ENCODE measurements at regions not wholly inside any gene's neighbourhood (a gene's known extent, or its start where the extent isn't known, plus 50 kb on each side); places are given as distances from the start of the nearest gene placed in this dataset.

DNA sequence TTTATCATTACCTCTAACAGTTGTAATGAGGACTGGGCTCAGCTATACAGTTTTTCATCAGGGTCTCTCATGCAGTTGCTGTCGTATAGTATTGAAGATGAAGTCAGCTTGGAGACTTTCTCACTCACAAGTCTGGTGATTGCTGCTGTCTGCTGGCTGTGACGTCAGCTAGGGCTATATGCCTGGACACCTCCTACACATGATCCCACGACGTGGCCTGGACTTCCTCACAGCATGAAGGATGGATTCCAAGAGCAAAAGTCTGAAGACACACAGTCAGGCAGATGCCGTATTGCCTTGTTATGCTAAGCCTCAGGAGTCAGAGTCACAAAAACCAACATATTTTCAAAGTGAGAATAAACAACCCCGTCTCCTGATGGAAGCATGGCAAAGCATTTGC, 193.3 kb downstream of the LURAP1L start:
- no peak for TF ChIP-seq FOXM1 (IDR thresholded peaks at IDR 0.05; ENCODE audit: borderline replicate concordance, low read depth)
- TF ChIP-seq, protein P1, sequence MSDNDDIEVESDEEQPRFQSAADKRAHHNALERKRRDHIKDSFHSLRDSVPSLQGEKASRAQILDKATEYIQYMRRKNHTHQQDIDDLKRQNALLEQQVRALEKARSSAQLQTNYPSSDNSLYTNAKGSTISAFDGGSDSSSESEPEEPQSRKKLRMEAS (IDR thresholded peaks at IDR 0.05), result no peak
- TF ChIP-seq TEAD4 (IDR thresholded peaks at IDR 0.05), result no peak
- TF ChIP-seq CREB1 (IDR thresholded peaks at IDR 0.05; ENCODE audit: low read depth), result no peak
- TF ChIP-seq, protein P2, sequence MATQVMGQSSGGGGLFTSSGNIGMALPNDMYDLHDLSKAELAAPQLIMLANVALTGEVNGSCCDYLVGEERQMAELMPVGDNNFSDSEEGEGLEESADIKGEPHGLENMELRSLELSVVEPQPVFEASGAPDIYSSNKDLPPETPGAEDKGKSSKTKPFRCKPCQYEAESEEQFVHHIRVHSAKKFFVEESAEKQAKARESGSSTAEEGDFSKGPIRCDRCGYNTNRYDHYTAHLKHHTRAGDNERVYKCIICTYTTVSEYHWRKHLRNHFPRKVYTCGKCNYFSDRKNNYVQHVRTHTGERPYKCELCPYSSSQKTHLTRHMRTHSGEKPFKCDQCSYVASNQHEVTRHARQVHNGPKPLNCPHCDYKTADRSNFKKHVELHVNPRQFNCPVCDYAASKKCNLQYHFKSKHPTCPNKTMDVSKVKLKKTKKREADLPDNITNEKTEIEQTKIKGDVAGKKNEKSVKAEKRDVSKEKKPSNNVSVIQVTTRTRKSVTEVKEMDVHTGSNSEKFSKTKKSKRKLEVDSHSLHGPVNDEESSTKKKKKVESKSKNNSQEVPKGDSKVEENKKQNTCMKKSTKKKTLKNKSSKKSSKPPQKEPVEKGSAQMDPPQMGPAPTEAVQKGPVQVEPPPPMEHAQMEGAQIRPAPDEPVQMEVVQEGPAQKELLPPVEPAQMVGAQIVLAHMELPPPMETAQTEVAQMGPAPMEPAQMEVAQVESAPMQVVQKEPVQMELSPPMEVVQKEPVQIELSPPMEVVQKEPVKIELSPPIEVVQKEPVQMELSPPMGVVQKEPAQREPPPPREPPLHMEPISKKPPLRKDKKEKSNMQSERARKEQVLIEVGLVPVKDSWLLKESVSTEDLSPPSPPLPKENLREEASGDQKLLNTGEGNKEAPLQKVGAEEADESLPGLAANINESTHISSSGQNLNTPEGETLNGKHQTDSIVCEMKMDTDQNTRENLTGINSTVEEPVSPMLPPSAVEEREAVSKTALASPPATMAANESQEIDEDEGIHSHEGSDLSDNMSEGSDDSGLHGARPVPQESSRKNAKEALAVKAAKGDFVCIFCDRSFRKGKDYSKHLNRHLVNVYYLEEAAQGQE (IDR thresholded peaks at IDR 0.05; ENCODE audit: low read depth), result no peak
- TF ChIP-seq CEBPB (IDR thresholded peaks at IDR 0.05), result no peak
- no peak for TF ChIP-seq EP300 (IDR thresholded peaks at IDR 0.05; ENCODE audit: borderline replicate concordance)
- no peak for TF ChIP-seq TCF12 (IDR thresholded peaks at IDR 0.05; ENCODE audit: low read depth)
- TF ChIP-seq TAF1 (IDR thresholded peaks at IDR 0.05; ENCODE audit: low read depth), result no peak
- TF ChIP-seq YY1 (IDR thresholded peaks at IDR 0.05; ENCODE audit: low read depth), result no peak

DNA sequence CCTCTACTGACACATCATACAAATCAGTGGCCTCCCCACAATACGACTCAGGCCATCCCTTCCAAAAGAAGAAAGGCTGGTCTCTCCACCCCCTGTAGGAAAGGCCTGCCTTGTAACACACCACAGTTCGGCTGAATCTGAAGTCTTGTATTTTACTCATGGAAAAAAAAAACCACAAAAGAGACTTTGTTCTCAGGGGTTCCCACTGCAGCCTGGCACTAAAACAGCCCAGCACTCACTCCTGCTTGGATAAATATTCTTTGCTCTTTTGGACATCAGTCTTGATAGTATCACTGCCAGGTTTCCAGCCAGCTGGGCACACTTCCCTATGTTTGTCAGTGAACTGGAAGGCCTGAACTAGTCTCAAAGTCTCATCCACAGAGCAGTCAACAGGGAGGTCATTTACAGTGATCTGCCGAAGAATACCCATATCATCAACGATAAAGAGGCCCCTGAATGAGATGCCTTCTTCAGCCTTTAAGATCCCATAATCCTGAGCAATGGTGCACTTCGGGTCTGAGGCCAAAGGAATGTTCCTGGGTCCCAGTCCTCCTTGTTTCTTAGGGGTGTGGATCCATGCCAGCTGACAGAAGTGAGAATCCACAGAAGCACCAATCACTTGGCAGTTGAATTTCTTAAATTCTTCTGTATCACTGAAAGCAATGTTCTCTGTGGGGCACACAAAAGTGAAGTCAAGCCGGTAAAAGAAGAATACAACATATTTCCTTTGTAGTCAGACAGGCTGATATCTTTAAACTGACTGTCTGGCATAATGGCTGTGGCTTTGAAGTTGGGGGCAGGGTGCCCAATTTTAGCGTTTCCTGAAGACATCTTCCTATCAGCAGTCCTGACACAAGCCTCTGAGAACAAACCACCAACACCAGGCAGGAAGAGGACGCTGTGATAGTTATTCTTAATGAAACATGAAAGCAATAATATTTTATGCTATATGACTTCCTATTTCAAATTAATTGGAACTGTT, 198.1 kb downstream of the LURAP1L start:
- TF ChIP-seq TCF12 (IDR thresholded peaks at IDR 0.05; ENCODE audit: low read depth) (no peak), CEBPB (IDR thresholded peaks at IDR 0.05) (no peak), FOXM1 (IDR thresholded peaks at IDR 0.05; ENCODE audit: borderline replicate concordance, low read depth) (no peak), EGR1 (IDR thresholded peaks at IDR 0.05) (no peak), TEAD4 (IDR thresholded peaks at IDR 0.05) (no peak), YY1 (IDR thresholded peaks at IDR 0.05; ENCODE audit: low read depth) (no peak), EP300 (IDR thresholded peaks at IDR 0.05; ENCODE audit: borderline replicate concordance) (no peak), ZBTB7A (IDR thresholded peaks at IDR 0.05; ENCODE audit: low read depth) (no peak), RAD21 (IDR thresholded peaks at IDR 0.05; ENCODE audit: low read depth) (no peak), TAF1 (IDR thresholded peaks at IDR 0.05; ENCODE audit: low read depth) (no peak), NFIC (IDR thresholded peaks at IDR 0.05) (no peak), CREB1 (IDR thresholded peaks at IDR 0.05; ENCODE audit: low read depth) (no peak)
- TF ChIP-seq, protein P2 (IDR thresholded peaks at IDR 0.05; ENCODE audit: low read depth), result no peak
- TF ChIP-seq, protein P1 (IDR thresholded peaks at IDR 0.05), result no peak
- TF ChIP-seq, protein P3, sequence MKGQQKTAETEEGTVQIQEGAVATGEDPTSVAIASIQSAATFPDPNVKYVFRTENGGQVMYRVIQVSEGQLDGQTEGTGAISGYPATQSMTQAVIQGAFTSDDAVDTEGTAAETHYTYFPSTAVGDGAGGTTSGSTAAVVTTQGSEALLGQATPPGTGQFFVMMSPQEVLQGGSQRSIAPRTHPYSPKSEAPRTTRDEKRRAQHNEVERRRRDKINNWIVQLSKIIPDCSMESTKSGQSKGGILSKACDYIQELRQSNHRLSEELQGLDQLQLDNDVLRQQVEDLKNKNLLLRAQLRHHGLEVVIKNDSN (IDR thresholded peaks at IDR 0.05), result no peak

DNA sequence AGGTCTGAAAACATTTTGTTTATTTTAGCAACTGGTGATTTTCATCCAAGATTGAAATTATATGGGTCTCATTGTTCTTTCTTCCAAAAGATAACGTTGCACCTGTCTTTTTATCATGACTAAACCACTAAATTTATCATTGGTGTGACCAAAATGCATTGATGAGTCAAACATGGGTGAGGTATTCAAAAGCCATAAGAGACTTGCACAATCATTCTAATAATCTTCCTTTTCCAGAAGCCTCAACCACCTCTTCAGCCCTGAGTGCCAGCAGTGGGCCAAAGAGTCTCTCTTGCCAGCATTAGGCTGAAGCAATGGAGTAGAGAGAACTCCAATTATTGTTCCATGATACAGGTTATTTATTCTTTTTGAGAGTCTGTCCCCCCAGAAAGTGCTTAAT, 198.9 kb downstream of the LURAP1L start:
- TF ChIP-seq, protein P1 (IDR thresholded peaks at IDR 0.05), result no peak
- TF ChIP-seq NFIC (IDR thresholded peaks at IDR 0.05), result no peak
- TF ChIP-seq, protein P2 (IDR thresholded peaks at IDR 0.05; ENCODE audit: low read depth), result no peak

DNA sequence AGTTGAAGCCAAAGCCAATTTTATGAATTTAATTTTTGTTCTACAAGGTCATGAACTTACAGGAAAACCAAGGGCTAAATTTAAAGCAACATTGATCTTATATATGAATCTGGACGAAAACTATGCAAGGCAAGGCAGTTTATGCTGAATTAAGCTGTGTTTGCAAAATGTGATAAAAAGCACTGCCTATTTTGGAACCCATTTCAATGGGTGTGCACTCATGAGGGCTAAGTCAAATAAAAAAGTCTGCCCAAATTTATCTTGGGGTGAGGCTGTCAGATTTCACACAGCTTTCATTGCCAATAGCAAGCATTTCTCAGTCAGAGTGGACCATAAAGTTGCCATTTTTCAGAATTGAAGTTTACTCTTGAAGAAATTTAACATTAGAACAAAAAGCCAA, 199.9 kb downstream of the LURAP1L start:
- TF ChIP-seq TCF12 (IDR thresholded peaks at IDR 0.05; ENCODE audit: low read depth), result no peak
- TF ChIP-seq CEBPB (IDR thresholded peaks at IDR 0.05), result no peak
- TF ChIP-seq TAF1 (IDR thresholded peaks at IDR 0.05; ENCODE audit: low read depth), result no peak
- TF ChIP-seq ZBTB7A (IDR thresholded peaks at IDR 0.05; ENCODE audit: low read depth), result no peak
- no peak for TF ChIP-seq YY1 (IDR thresholded peaks at IDR 0.05; ENCODE audit: low read depth)
- no peak for TF ChIP-seq CREB1 (IDR thresholded peaks at IDR 0.05; ENCODE audit: low read depth)
- no peak for TF ChIP-seq RAD21 (IDR thresholded peaks at IDR 0.05; ENCODE audit: low read depth)
- TF ChIP-seq, protein P2 (IDR thresholded peaks at IDR 0.05; ENCODE audit: low read depth), result no peak
- no peak for TF ChIP-seq EP300 (IDR thresholded peaks at IDR 0.05; ENCODE audit: borderline replicate concordance)
- TF ChIP-seq, protein P1 (IDR thresholded peaks at IDR 0.05), result no peak

All from Ishikawa (cell line).